GM20000 (cell line): ENCODE measurements at regions not wholly inside any gene's neighbourhood (a gene's known extent, or its start where the extent isn't known, plus 50 kb on each side); places are given as distances from the start of the nearest gene placed in this dataset.

Source experiments
- DNase-seq: peaks from one replicate; pipeline ENCODE4 v3.0.0; 2012; ENCODE audit warnings: low spot score
- TF ChIP-seq, protein P1 (sequence below): IDR thresholded peaks from 2 replicates; pipeline ENCODE4 v1.5.1; 2012; ENCODE audit warnings: mild to moderate bottlenecking, control low read depth; ENCODE audit errors: extremely low read depth, missing control alignments

DNA sequence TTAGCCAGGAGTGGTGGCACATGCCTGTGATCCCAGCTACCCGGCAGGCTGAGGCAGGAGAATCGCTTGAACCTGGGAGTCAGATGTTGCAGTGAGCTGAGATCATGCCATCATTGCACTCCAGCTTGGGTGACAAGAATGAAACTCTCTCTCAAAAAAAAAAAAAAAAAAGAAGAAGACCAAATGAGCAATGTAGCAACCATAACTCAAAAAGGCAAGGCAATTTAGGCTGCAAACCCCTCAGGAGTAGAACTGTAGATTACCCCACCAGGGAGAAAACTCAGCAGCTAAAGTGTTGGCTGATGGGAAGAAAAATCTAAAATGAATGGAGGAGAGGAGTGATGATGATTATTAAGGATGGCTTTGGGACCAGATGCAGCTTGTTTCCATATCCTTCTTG is 256.7 kb upstream of the UBASH3B start:
- DNase-seq, result no peak
- TF ChIP-seq, protein P1, sequence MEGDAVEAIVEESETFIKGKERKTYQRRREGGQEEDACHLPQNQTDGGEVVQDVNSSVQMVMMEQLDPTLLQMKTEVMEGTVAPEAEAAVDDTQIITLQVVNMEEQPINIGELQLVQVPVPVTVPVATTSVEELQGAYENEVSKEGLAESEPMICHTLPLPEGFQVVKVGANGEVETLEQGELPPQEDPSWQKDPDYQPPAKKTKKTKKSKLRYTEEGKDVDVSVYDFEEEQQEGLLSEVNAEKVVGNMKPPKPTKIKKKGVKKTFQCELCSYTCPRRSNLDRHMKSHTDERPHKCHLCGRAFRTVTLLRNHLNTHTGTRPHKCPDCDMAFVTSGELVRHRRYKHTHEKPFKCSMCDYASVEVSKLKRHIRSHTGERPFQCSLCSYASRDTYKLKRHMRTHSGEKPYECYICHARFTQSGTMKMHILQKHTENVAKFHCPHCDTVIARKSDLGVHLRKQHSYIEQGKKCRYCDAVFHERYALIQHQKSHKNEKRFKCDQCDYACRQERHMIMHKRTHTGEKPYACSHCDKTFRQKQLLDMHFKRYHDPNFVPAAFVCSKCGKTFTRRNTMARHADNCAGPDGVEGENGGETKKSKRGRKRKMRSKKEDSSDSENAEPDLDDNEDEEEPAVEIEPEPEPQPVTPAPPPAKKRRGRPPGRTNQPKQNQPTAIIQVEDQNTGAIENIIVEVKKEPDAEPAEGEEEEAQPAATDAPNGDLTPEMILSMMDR, result no peak

DNA sequence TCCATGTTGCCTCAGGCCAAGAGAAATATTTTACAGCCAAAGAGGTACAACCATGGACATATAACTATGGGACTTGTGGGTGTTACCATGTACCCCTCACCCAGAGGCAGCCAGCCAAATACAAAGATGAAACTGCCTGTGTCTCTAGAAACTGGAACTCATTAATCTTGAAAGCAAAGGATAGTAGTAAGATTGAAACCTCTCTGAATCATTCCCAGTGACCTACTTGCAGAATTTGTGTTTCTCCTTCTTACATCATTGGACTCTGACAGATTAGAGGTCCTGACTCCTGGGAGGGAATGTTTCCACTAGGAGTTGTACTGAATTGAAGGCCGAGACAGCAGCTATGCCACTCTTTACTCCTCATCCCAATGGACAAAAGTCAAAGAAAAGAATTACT is 257.4 kb upstream of the UBASH3B start:
- DNase-seq, result no peak
- TF ChIP-seq, protein P1, result no peak

DNA sequence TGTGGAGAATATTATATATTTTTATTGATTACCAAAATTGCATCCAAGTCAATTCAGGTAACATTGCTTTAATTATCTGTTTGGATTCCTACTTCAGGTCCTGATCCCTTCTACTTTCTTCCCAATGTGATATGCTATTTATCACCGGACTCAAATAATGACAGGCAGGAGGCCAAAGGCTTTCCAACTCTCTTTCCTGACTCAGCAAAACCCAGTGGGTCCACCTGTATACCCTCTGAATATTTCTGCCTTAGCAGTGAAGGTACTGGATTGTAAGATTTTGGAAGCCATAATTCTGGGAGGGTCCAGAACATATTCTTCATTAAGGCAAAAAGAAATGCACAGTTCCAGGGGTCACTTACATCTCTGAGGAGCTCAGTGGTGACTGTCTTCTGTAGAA is 260.2 kb upstream of the UBASH3B start:
- no peak for DNase-seq
- TF ChIP-seq, protein P1, result no peak

DNA sequence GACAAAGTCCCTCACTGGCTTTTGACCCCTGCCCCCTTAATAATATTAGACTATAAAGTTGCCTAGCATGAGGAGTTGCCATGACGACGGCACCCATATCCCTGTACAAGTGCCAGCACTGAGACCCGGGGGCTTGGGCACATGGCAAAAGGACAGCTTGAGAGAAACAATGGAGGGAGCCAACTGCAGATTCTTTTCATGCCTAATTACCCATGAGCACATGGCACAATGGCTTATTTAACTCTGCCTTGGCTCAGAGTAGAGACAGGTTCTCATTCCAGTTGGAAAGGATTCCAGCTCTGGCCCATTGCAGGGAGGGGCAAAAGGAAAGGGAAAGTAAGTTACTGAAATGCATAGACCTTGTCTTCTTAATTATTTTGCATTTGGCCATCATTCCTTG is 261.2 kb upstream of the UBASH3B start:
- TF ChIP-seq, protein P1, result no peak
- DNase-seq, result no peak

DNA sequence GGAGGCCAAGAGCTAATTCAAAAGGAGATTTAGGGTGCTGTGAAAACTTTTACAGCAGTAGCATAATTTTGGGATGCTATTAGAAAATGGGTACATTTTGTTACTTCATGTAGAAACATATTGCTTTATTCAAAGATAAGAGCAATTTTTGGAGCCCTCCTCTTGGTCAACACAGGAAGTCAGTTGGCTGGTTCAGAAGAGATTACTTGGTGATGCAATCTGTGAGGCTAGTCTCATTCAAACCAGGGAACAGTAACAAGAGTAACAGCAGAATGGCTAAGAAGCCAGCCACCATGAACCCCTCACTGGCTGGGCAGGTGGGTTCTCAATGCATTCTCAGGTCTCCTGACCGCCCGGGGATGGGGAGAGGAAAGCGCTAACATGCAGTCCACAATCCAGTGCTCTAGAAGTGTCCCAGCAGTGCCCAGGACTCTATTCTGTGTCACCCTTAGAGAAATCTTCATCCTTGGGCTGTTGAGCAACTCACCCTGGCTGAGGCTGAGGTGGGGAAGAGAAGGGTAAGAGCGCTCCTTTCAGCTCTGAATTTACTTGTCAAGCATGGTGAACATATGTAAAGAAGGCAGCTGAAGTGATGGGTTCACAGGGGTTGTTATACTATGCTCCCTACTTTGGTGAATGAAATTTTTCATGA is 262.2 kb upstream of the UBASH3B start:
- no peak for DNase-seq
- TF ChIP-seq, protein P1, result no peak

DNA sequence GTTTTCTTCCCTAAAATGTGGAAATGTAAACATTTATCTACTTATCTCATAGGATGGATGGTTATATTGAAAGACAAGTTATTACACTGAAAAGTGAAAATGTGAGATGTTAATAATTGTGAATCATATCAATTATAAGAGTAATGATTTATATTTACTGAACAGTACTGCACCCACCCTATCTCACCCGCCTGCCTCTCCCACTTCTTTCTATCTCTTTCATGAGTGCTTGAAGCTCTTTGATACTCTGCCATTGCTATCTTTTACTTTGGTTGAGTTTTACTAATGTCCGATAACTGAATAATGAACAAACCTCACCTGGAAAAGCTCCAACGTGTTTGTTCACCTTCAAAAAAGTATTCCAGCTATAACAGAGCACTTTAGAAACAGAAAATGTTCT is 263.0 kb upstream of the UBASH3B start:
- TF ChIP-seq, protein P1, result no peak
- no peak for DNase-seq

DNA sequence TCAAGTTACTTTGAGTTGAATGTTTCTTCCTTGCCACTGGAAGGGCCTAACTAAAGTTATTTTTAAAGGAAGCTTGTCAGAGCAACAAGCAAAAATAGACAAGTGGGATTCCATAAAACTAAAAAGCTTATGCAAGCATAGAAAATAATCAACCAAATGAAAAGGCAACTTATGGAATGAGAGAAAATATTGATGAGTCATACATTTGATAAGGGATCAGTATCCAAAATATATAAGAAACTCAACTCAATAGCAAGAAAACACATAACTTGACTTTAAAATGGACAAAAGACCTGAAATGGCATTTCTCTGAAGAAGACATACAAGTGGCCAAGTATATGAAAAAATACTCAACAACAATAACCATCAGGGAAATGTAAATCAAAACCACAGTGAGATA is 264.5 kb upstream of the UBASH3B start:
- TF ChIP-seq, protein P1, result no peak
- no peak for DNase-seq
